PFSK-1 (cell line): ENCODE measurements at regions not wholly inside any gene's neighbourhood (a gene's known extent, or its start where the extent isn't known, plus 50 kb on each side); places are given as distances from the start of the nearest gene placed in this dataset.

ENCODE experiments used
- POLR2AphosphoS5 ChIP-seq: IDR thresholded peaks from 2 replicates; pipeline ENCODE4 v1.6.1; 2012; ENCODE audit warnings: low read depth, mild to moderate bottlenecking, control low read depth, low read length, moderate library complexity
- SIN3A ChIP-seq: IDR thresholded peaks from 2 replicates; pipeline ENCODE4 v1.6.1; 2012; ENCODE audit warnings: mild to moderate bottlenecking, low read length, moderate library complexity, borderline replicate concordance; ENCODE audit not compliant: insufficient read depth
- TF ChIP-seq, protein P1 (sequence below), 2 experiments: IDR thresholded peaks; 2 replicates each; pipeline versions ENCODE4 v1.6.1 to v1.8.0; 2011 to 2012; ENCODE audit warnings: low read depth in 2 of 2, low read length in 2 of 2, control low read depth in 1 of 2, inconsistent platforms in 1 of 2, mild to moderate bottlenecking in 1 of 2, moderate library complexity in 1 of 2; ENCODE audit not compliant: insufficient read depth in 1 of 2

DNA sequence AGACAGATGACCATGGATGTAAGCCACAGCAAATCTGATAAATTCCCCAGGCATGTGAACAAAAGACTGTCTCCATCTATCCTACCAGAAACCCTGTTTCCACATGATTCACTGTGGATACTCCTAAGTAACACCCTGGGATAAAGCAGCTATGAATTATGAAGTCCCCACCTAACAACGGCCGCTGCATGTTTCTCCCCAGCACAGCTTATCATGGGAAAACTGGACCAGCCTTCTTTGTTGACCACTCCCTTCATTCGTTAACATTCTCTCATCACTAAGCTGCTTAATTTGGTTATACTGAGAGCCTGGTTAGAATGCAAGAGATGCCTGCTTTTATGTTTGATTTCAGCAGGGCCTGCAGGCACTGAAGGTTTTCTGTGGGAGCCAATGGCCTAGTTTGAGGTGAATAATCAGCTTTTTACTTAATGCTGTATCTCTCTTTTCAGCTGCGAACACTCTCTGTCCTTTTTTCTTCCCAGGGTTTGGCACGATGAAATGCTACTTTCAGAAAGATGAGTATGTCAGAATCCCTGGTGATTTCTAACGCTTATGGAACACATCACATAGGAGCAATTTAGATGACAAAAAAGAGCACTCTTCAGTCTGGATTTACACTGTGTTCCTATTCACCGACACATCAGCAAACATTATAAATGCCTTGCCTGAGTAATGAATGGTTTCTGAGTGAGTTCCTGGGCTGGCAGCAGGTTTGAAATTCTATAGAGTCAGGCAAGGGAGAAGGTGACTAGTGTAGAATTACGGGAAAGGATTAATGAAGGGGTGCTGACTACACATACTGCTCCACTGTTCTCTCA lies 318.4 kb upstream of the ZNF608 start:
- TF ChIP-seq, protein P1, sequence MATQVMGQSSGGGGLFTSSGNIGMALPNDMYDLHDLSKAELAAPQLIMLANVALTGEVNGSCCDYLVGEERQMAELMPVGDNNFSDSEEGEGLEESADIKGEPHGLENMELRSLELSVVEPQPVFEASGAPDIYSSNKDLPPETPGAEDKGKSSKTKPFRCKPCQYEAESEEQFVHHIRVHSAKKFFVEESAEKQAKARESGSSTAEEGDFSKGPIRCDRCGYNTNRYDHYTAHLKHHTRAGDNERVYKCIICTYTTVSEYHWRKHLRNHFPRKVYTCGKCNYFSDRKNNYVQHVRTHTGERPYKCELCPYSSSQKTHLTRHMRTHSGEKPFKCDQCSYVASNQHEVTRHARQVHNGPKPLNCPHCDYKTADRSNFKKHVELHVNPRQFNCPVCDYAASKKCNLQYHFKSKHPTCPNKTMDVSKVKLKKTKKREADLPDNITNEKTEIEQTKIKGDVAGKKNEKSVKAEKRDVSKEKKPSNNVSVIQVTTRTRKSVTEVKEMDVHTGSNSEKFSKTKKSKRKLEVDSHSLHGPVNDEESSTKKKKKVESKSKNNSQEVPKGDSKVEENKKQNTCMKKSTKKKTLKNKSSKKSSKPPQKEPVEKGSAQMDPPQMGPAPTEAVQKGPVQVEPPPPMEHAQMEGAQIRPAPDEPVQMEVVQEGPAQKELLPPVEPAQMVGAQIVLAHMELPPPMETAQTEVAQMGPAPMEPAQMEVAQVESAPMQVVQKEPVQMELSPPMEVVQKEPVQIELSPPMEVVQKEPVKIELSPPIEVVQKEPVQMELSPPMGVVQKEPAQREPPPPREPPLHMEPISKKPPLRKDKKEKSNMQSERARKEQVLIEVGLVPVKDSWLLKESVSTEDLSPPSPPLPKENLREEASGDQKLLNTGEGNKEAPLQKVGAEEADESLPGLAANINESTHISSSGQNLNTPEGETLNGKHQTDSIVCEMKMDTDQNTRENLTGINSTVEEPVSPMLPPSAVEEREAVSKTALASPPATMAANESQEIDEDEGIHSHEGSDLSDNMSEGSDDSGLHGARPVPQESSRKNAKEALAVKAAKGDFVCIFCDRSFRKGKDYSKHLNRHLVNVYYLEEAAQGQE (IDR thresholded peaks at IDR 0.05; ENCODE audit: insufficient read depth in 1 of 2, low read depth in 2 of 2, low read length in 2 of 2), result no peak
- TF ChIP-seq POLR2AphosphoS5, result no peak
- no peak for TF ChIP-seq SIN3A
